NOMO-1 treated with dmso at 0.1 percent for 144 hours (cell line): ENCODE measurements at regions not wholly inside any gene's neighbourhood (a gene's known extent, or its start where the extent isn't known, plus 50 kb on each side); places are given as distances from the start of the nearest gene placed in this dataset.

Experiments
- DNase-seq: peaks from one replicate; lab custom pipeline; 2025; ENCODE audit not compliant: unreplicated experiment; lab: John Stamatoyannopoulos, UW

DNA sequence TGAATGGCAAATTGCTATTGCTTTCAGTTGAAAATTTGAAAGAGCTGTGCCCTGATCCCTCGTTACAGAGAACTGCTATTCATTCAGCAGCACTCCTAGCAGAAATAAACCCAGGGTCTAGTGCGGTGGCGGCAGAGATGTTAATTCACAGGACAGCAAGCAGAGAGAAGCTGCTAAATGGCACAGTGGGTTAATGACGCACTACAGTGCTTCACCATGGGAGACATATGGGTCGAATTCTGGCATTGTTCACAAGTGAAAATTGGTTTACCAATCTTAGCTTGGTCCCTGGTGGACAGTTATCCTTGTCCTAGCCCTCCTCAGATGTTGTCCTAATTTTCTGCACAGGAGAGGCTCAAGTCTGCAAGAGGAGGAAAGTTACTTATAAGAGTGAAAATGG lies 807.4 kb downstream of the TLE1 start:
- no peak for DNase-seq

DNA sequence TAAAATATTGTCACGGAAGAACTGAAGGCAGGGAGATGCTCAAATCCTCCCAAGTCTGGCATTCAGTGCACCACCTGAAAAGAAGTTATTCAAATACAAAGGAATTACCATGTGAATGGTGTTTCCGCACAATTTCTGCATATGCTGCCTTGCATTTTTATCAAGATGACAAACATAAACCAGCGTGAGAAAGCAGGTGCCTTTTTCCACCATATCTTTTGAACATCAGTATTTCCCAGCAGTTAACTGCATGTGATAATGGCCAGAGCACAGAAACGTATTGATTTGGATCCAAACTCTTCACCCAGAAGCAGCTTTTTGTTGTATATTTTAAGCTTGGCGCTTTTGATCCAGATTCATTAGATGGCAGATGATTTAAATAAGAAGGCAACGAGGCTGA lies 808.0 kb downstream of the TLE1 start:
- DNase-seq: no peak

DNA sequence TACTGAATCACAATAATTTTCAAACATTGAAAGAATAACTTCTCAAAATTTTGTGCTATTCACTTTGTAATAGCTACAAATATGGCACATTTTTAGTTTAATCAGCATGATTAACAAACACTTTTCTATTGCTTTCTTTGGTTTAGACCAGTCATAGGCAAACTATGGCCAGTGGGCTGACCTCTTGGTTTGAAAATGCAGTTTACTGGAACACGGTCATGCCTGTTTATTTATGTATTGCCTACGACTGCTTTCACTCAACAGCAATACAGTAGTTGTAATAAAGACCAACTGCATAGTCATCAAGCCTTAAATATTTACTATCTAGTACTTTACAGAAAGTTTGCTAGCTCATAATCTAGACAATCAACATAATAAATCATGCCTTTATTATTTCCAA lies 810.8 kb downstream of the TLE1 start:
- DNase-seq: no peak

DNA sequence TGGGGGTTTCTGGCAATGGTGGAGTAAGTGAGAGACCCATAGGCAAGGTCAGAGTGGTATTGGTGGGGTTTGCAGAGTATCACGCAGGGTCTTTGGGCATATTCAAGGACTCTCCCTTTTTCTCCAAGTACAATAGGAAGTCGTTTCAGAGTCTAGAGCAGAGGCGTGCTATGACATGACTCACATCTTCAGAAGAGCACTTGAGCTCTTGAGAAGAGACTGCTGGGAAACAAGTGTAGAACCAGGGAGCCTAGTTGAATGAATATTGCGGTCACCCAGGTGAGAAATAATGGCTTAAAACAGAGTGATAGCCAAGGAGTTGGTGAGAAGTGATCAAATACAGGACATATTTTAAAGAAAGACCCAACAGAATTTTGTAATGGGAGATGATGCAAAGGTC lies 813.4 kb downstream of the TLE1 start:
- no peak for DNase-seq

DNA sequence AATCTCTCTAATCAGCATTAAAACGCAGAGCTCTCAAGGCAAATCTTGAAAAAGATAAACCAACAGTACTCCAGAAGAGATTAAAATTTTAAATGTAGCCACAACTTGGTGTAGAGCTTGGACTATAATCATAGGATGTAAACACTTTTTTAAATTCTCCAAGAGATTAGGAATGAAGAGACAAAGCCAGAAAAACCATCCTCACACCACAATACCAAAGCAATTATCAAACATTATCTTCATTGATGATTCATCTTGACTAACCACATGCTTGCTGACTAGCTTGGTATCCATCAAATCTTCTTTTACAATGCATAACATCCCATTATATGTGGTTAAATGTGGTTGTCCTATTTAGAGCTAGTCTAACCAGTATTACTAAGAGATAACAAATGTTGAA lies 815.1 kb downstream of the TLE1 start:
- DNase-seq: no peak

DNA sequence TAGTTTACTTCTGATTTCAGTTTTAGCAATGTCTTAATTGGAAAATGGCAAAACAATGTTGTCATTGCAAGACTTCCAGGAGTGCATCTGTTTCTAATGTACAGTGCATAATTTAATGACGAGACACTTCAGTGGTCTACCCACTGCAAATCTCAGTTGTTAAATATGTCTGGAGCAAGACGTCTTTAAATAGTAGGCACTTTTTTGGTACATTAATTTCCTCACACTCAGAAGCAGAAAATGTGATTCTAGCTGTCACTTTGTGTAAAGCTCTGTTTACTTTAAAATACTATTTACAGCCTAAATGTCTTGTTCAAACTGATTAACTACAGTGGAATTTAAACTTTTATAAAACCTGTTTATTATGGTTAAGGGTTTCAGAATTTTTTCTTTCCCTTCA lies 815.5 kb downstream of the TLE1 start:
- DNase-seq: no peak

DNA sequence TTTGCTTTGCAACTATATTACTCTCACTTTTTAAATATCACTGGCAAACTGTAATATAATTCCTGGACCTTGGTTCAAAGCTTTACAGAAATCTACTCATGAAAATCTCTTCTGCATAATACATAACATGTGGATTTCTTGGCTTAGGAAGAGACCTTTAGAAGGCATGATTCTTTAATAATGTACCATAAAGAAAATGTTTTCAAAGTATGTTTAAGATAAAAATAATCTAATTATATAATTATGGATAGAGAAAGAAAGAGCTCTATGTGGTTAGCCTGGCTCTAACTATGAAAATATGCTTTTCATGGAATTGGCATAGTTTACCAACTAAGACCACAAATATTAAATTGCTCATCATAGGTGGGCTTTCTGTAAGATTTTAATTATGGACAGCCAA lies 817.8 kb downstream of the TLE1 start:
- no peak for DNase-seq

DNA sequence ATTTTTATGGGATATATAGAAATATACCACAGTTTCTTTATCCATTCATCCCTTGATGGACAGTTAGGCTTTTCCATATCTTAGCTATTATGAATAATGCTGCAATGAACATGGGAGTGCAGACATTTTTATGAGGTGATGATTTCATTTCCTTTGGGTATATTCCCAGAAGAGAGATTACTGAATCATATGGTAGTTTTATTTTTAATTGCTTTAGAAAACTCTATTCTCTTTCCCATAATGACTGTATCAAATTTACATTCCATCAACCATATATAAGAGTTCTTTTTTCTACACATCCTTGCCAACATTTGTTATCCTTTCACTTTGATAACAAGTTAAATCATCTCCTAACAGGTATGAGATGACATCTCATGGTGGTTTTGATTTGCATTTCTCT lies 821.6 kb downstream of the TLE1 start:
- DNase-seq: no peak

DNA sequence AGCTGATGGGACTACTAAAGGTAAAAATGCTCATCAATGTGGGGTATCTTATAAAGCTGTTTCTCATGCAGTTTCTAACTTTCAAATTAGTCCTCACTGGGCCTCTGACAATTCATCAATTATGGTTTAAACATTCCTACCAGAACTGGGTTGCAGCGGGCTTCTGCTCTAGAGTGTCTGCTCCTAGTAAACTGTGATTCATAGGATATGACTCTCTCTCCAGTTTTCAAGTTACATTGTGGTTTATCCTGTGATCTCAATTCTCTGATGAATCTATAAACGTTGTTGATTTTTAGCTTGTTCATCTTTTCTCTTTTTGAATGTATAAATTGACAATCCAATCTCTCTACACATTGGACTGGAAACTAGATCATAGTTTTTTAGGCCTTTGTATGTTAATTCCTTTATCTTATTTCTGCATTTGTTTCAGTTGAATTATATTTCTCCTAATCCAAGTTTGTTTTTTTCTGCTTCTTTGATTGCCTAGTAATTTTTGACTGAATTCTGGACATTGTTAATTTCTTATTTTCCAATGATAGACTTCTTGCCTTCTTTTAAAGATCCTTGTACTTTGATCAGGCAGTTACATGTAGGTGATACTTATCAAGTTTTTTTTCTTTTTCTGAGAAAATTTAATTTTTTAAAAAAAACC lies 822.6 kb downstream of the TLE1 start:
- DNase-seq: no peak

DNA sequence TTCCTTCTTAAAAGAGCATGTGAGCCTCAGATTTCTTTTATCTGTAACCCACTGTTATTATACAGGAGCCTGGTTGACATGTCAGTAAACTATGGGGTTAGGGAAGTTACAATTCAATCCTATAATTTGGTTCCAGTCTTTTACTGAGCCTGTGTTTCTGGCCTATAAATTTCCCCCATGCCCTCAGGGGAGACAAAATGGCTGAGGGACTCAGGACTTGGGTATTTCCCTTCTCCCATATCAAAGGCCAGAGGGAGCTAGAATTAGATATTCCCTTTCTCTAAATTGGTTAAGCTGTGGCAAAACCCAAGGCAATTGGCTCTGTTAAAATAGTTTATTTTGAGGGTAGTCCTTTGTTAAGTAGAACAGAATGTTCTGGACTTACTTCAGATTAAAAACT lies 823.2 kb downstream of the TLE1 start:
- no peak for DNase-seq

DNA sequence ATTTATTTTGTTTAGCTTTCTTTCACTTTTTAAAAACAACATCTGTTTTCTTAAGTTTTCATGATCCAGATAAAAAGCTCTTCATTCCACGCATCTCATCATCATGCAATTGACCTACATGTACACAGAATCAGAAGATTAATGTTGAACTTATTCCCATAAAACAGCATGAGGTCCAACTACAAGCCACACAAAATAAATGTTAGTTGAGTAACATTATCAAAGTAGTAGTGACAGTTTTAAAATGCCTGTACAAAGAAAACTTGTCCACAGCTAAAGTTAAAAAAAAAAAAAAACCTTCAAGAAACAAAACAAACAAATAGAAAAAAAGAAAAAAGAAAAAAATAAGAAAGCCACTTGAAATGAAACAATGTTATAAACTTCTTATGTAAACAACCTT lies 846.3 kb downstream of the TLE1 start:
- no peak for DNase-seq

DNA sequence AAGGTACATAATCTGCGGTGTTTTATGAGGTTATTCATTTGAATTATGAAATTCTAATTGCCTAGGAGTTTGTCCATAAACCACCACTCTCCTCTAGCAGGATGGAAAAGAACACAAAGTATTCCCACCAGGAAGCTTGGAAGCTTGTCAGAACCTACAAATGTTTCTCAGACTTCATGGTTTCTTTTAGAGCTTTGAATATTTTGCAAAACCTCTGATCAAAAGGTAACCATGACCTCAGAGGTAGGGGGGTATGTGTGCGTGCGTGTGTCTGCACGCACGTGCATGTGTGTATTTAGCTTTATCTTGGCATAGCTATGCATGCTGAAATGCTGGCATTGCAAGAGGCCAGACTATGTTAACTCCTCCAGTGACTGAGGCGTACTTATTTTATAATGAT lies 847.0 kb downstream of the TLE1 start:
- DNase-seq: no peak

DNA sequence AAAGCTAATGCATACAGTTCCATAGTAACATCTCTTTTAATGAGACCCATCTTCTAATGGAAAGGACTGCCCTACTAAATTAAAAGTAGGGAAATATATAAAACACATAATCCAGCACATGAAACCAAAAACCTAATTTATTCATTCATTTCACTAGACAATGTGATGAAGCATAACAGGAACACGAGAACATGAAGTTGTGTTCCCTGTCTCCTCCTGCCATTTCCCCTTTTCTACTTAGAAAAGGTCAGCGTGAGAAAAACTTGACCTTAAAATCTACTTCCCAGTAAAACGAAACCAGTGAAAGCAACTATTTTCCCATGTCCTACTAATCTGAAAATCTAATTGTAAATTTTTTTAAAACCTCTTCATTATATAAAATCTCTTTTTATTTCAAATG lies 847.5 kb downstream of the TLE1 start:
- no peak for DNase-seq

DNA sequence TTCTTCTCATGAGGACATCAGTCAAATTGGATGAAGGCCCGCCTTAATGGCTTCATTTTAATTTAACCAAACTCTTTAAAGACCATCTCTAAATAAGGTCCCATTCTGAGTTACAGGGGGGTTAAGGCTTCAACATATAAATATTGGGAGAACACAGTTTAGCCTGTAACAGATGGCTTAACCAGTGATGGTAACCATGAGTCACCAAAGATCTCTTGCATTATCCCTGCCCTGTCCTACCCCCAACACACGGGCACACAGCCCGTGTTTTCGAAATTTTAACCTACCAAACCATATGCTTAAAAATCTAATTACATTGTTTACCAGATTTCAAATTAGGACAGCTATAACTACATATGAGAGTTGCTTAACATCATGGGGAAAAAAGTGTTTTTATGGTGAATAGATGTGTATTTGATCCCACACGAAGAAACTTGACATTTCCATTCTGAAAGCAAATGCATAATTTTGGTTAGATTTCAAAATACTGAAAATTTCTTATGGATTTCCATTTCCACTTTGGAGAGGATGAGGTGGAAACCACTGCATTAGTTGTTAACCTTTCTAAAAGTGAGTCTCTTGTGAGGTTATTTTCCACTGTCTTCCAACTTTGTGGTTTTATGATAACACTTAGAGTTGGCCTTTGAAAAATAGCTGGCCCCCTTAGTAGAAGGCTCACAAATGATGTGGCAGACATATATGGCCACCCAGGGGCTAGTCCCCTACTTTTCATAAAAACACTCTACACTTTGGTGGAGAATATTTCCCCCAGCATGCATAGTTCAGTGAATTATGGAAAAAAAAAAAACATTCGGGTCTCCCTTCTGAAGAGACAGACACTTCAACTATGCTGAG lies 849.3 kb downstream of the TLE1 start:
- no peak for DNase-seq

DNA sequence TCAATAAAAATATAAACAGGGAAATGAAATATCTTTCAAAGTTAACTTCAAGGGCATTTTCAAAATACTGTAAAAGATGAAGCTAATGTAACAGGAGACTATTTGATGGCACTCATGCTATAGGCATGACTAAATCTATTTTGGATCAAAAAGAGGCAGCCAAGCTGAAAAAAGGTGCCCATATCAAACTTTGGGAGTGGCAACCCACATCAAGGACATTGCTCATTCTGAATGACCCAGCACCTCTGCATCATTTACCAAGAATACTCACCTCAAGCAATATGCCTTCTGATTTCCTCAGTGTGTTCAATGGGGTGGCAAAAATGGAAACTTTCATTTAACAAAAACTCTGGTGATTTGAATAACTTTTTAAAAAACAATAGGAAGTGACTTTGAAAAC lies 853.3 kb downstream of the TLE1 start:
- no peak for DNase-seq

DNA sequence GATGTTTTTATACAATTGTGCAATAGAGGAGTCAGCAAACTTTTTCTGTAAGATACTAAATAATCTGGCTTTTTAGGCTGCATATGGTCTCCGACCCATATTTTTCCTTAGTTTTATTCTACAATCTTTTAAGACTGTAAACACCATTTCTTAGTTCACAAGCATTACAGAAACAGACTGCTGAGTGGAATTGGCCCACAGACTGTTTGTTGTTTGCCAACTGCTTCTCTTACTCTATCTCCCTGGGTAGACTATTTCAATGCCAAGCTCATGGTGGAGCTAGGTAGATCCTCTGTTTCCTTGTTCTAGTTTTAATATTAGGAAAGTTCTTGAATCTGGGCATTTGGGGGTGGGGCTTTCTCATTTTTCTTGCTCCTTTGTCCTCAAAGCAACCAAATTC lies 857.6 kb downstream of the TLE1 start:
- DNase-seq: no peak

DNA sequence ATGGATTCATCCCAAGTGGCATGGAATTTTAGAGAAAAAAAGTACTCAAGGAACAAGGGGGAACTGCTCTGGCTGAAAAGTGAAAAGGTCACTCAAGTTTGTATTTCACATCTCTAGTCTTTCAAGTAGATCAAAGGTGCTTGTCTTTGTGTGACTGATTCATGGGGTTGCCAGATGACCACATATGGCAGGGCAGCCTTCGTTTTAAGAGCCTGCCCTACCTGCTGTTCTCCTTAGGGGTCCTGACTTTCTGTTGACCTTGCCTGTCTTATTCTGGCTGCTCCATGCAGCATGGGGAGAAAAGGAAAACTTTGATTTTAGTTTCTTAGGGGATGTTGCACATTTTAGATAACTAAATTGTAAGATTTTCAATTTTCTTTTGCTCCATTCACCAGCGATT lies 877.7 kb downstream of the TLE1 start:
- no peak for DNase-seq

DNA sequence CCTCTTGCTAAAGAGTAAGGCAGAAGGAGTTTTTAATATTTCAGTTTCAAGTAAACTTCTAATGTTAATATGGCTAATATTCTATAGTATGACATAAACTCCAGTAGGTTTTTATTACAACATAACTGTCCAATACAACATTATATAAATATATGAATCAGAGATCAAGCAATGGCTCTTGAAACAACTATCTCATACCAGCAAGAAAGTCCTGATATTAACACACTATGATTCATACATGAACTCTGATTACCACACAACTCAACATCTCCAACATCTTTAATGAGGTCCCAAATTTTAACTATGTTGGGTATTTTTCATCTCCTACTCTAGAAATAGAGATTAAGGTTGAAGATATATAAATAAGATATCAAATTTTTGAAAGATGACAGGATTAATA lies 878.3 kb downstream of the TLE1 start:
- DNase-seq: no peak

DNA sequence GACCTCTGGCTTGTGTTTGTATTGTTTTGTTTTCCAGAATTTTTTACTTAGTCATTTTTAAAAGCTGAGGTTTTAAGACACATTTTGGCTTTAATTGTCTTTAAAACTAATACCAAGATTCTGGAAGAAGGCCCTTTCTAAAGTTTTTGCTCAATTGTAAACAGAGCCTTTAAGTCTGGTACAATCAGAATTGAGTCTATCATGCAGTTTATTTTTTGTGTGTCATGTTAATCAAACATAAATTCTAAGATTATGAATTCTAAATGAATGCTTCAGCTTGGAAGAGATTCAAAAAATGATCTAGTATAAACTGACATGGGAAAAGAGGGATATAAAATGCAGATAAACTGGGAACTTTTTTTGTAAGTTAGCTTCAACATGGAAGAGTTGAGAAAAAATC lies 882.7 kb downstream of the TLE1 start:
- DNase-seq: no peak

DNA sequence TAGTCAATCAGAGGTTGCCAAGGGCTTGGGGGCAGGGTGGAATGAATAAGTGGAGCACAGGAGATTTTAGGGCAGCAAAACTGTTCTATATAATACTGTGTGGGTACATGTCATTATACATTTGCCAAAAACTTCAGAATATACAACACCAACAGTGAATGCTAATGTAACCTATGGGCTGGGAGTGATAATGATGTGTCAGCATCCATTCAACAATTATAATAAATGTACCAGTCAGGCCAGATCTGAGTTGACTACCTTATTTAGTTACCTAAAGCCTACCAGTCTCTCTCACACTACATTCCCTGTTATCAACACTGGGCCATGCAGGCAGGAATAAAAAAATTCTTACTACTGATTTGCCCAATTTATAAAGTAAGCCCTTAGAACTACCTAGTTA lies 884.5 kb downstream of the TLE1 start:
- DNase-seq: no peak

DNA sequence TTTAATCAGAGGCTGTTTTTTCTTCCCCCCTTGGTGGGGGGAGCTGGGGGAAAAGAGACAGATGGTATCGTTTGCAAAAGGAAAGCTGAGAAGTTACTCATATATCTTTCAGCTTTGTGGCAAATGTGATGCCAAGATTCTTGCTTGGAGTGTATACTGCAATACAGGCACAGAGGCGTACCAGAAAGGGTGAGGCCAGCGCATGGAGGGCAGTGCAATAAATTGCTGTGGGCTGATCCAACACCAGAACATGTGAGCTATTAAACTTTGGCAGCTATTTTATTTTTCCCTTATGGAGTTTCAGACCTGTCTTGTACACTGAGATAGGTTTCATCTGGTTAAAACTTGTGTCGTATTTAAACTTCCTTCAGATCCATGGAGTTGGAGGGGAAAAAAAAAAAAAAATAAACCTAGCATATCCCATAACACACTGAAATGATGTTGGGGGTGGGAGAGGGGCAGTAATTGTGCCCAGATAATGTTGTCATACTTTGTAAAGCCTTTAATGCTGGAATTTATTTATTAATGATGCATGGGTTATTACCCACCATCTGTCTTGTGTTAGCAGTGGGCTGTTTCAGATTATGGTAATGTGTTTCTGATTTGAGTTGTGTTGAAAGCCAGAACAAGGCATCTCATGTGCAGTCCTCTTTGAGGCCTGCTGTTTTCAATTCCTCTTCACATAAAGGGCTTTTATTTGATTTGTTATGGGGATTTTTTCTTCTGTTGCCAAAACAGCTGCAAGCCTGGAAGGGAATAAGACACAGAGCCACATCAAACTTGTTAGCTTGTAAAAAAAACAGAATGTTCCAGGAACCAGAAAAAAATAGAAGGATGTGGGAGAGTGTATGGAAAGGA lies 891.3 kb downstream of the TLE1 start:
- DNase-seq: no peak
